GM13976 (cell line): ENCODE measurements at regions not wholly inside any gene's neighbourhood (a gene's known extent, or its start where the extent isn't known, plus 50 kb on each side); places are given as distances from the start of the nearest gene placed in this dataset.

Experiments used
- DNase-seq: peaks from one replicate; pipeline ENCODE4 v3.0.0; 2012; ENCODE audit warnings: low spot score
- in situ Hi-C: fragments of 300-500 bp; cut with MboI; formaldehyde crosslinking; loops from one replicate; pipeline ENCODE4 v1.12.0; 2022; ENCODE audit warnings: low sequenced_read_pairs, mixed read lengths, inconsistent platforms; ENCODE audit not compliant: unreplicated experiment
- TF ChIP-seq, protein P1 (sequence below): IDR thresholded peaks from 2 replicates; pipeline ENCODE4 v1.5.1; 2012; ENCODE audit warnings: borderline replicate concordance, mild to moderate bottlenecking; ENCODE audit not compliant: insufficient read depth; ENCODE audit errors: extremely low read depth, missing control alignments, control extremely low read depth

- in situ Hi-C loops = no loop called here
- TF ChIP-seq, protein P1, sequence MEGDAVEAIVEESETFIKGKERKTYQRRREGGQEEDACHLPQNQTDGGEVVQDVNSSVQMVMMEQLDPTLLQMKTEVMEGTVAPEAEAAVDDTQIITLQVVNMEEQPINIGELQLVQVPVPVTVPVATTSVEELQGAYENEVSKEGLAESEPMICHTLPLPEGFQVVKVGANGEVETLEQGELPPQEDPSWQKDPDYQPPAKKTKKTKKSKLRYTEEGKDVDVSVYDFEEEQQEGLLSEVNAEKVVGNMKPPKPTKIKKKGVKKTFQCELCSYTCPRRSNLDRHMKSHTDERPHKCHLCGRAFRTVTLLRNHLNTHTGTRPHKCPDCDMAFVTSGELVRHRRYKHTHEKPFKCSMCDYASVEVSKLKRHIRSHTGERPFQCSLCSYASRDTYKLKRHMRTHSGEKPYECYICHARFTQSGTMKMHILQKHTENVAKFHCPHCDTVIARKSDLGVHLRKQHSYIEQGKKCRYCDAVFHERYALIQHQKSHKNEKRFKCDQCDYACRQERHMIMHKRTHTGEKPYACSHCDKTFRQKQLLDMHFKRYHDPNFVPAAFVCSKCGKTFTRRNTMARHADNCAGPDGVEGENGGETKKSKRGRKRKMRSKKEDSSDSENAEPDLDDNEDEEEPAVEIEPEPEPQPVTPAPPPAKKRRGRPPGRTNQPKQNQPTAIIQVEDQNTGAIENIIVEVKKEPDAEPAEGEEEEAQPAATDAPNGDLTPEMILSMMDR = no peak
- DNase-seq = no peak
Observed at GRCh38 chr3:88963003-88963402, 144.4 kb upstream of the EPHA3 start.

DNA sequence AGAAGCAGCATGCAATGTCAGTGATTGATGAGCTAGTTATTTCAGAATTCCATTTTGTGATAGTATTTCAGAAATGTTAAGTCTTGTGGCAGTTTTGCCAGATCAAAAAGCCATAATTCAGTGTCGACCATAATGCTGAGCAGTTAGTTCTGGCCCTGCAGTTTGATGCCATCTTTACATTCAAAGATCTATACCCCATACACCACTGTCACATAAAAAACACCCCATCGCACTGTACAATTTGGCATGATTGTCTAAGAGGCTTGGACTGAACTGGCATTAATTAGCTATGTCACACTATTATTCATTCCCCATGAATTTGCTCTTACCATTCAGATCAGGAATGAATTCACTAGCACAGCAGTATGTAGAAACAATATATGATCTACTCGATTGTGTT is 127.7 kb upstream of the EPHA3 start:
- in situ Hi-C loops = no loop called here
- no peak for DNase-seq
- TF ChIP-seq, protein P1 = no peak

DNA sequence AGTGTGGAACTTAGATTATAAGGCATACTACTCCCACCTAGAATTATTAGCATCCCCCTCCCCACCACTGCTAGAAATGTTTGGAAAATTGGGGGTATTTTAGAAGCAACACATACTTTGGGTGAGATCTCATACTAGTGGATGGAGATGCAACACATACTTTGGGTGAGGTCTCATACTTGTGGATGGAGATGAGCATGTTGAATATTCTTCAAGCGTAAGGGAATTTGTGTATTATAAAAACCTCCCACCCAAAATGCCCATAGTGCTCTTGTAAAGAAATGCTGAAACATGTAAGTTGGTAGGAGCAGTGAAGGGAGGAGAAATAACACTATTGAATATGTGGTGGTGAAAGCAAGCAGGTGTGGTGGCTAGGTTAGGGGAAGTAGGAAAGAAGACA is 124.0 kb upstream of the EPHA3 start:
- TF ChIP-seq, protein P1 = no peak

DNA sequence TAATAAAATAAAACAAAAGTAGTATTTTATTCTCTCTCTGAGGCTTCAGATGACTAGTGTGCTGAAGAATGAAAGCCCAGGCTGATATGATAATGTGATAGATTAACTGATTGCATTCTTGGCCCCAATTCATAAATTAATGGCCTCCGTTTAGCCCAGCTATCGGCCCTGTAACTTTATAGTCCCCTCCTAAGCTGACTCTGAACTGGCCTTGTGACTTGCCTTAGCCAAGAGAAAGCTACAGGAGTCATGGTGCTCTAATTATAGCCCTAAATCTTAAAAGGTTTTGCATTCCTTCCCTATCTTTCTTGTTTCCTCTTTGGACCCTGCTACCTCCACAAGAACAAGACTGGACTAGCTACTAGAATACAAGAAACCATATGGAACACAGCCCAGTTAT is 123.2 kb upstream of the EPHA3 start:
- in situ Hi-C loops = no loop called here
- TF ChIP-seq, protein P1 = no peak
- no peak for DNase-seq

More for the DNA sequence above, 124.0 kb upstream of the EPHA3 start:
- in situ Hi-C loops = no loop called here
- no peak for DNase-seq

DNA sequence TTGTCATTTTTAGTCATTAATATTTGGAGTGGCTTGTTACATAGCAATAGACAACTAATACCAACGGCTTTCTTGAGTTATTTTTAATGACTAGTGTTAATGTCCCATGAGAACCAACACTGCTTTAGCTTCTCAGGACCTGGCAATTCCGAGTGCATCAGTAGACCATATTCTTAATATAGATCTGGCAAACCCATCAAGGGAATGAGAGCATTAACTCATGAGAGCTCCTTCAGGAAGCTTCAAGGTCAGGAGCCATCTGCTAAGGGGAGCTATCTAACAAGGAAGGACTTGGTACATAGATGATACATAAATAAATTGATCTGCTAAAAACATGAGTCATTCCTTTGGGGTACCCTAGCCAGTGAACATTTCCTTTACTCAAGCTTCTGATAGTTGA is 122.6 kb upstream of the EPHA3 start:
- no peak for DNase-seq
- in situ Hi-C loops = no loop called here
- TF ChIP-seq, protein P1 = no peak

DNA sequence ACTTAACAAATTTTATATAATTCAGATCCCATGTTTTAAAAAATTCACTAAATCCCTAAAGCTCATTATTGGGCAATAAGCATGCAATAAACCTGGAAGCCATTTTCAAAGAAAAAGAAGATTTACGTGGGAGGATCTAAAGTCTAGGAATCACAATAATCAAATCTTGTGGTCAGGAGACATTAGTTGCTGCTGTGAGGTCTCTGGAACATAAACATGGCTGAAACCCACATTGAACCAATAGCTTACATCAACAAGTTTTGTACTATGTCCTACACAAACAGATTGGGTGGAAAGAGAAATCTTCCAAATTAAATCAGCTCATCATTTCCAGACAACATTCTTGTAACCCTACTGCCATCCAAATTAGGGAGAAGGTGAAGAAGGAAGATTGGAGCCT is 121.9 kb upstream of the EPHA3 start:
- TF ChIP-seq, protein P1 = no peak
- no peak for DNase-seq
- in situ Hi-C loops = no loop called here

DNA sequence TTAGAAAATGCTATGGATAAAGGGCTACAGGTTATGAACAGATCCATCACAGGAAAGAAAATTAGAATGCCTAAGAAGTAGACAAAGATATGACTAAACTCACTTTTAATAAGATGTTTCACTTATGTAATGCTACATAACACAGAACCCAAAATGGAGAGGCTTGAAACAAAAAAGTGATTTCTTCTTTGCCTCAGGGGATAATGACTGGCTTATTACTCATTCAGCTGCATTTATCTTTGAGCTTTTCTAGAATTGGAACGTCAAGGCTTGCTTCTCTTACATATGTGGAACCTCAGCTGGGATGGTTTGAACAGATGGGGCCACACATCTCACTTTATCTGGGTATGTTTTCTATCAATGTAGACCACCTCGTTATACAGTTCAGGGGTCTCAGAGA is 120.6 kb upstream of the EPHA3 start:
- TF ChIP-seq, protein P1 = no peak
- DNase-seq = no peak
- in situ Hi-C loops = no loop called here
